OCI-M2 (cell line): ENCODE measurements at regions not wholly inside any gene's neighbourhood (a gene's known extent, or its start where the extent isn't known, plus 50 kb on each side); places are given as distances from the start of the nearest gene placed in this dataset.

Source experiments
- DNase-seq: peaks from one replicate; lab custom pipeline; 2025; ENCODE audit not compliant: unreplicated experiment; lab: John Stamatoyannopoulos, UW

GRCh38 chr6:156024339-156024738, 568.7 kb upstream of the NOX3 start:
- DNase-seq, result no peak

DNA sequence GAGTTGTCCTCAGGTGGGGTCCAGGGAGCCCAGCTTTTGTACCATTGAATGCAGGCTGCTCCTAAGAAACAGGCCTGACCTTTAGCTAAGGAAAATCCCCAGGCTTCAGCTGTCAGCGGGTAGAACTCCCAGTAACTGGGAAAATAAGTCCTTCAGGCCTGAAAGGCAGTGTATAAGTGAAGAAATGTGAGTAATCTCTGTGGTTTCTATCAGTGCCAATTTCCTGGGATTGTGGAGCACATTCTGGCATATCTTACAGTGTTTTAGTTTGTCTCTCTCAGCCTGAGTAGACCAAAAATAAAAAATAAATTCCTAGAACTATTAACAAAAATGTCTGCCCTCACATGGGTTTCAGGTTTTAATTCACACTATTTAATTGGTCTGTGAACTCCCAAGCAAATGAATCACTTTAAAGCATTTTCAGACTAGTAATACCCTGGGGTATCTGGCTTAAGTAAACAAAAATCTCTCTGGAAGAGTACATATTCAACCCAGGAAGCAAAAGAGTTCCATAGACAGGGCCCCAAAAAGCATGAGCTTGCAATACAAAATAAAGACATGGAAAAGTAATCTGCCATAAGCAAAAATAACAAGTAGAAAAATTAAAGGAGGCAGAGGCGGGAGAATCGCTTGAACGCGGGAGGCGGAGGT, 566.2 kb upstream of the NOX3 start:
- DNase-seq, result no peak

DNA sequence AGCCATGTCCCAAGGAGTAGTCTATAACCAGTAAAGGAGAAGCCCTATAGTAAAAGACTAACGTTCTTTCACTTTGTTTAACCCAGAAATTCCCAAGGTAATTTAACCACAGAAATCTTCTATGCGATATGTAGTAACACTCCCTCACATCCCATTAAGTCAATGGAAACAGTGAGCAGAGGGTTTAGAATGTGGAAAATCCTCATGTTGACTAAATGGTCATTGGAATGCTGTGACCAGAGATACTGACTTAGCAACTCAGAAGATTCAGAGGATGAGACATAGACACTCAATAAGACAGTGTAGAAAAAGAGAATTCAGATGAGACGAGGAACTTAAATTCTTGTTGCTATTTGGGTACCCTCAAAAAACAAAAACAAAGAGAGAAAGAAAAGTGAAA, 562.2 kb upstream of the NOX3 start:
- DNase-seq, result no peak

DNA sequence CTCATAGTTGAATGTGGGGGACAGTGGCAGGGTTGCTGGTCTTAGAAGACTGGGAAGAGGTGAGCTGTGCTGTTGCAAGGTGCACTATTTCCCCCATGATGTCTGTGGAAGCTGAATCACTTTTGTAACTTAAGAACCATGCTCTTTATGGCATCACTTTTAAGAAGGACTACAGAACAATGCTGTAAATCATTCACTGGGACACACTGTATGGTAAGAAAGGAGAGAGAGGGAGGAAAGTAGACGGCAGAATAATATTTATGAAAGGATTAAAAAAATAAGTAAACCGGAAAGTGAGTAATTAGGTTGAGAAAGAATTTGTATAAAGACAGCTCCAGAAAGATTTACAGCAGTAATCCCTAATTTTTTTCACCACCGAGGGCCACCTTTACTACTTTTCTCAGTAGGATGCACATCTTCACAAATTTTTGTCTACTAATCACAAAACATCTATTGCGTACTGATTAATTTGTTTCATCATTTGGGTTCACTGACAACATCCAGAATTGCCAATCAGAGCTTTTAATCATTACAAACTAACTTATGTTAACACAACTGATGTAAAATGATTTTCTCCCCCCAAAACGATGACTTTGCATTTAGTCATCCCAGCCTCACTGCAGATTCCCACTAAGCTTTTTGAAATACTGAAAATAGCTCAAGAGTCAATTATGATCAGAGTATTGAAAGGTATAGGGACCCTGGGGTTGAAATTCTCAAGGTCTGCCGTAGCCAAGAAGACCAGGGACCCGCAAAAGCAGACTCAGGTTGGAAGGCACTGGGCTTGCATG, 560.7 kb upstream of the NOX3 start:
- no peak for DNase-seq

GRCh38 chr6:156013155-156013554, 557.5 kb upstream of the NOX3 start:
- no peak for DNase-seq

GRCh38 chr6:156009656-156010055, 554.0 kb upstream of the NOX3 start:
- no peak for DNase-seq

- no peak for DNase-seq
These were observed 549.2 kb upstream of the NOX3 start for GRCh38 chr6:156004796-156005195.

- no peak for DNase-seq
These were observed 540.5 kb upstream of the NOX3 start for GRCh38 chr6:155996151-155996550.

GRCh38 chr6:155995281-155995680, 539.6 kb upstream of the NOX3 start:
- DNase-seq, result no peak

DNA sequence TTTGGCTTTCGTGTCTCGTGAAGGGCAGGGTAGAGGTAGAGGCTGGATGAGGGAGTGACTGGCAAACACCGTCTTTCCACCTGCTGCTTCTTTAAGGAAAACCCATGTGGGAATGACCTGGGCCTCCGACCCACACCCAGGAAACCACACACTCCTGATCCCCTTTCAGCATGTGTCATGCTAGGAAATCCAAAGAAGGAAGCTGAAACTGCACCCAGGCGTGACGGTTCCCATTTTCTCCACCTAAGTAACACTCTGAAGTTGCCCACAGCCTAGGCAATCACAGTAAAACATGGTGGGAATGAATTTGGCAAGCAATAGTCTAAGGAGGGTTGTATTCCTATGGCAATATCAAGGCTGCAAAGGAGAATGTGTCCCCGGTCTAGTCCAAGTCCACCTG, 538.4 kb upstream of the NOX3 start:
- no peak for DNase-seq

DNA sequence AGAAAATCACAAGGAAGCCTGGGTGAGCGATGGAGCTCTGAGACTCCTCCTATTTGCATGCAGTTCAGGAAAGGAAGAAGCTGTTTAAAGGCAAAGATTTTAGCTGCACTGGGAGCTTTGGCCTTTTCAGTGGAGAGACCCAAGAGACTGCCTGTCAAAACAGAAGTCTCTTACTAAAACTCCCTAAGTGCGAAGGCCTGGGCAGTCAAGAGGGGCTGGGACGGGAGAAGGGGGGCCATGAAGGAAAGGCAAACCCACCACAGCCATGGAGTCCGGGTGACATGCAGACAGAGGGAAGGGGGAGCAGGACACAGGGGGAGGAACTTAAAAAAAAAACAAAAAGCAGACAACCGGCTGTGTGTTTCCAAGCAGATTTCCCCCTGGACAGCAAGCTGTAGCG, 537.6 kb upstream of the NOX3 start:
- DNase-seq, result no peak

- no peak for DNase-seq
These were observed 530.1 kb upstream of the NOX3 start for GRCh38 chr6:155985660-155986138.

DNA sequence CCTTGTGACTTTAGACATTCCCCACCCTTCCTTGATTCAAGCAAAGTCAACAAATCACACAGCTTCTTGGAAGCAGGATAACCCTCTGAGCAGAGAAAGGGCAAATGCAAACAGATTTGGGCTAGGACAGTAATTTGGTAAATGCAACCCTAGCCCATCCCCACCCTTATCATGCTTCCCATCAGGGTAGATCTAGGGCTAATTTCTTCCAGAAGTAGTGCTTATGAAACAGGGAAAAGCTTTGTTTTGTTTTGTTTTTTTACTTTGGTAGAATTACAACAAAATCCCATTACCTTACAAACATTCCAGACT, 525.1 kb upstream of the NOX3 start:
- no peak for DNase-seq

- no peak for DNase-seq
These were observed 524.6 kb upstream of the NOX3 start for GRCh38 chr6:155980014-155980767.

- no peak for DNase-seq
These were observed 519.9 kb upstream of the NOX3 start for GRCh38 chr6:155975506-155975905.

- no peak for DNase-seq
These were observed 519.2 kb upstream of the NOX3 start for GRCh38 chr6:155974811-155975323.

DNA sequence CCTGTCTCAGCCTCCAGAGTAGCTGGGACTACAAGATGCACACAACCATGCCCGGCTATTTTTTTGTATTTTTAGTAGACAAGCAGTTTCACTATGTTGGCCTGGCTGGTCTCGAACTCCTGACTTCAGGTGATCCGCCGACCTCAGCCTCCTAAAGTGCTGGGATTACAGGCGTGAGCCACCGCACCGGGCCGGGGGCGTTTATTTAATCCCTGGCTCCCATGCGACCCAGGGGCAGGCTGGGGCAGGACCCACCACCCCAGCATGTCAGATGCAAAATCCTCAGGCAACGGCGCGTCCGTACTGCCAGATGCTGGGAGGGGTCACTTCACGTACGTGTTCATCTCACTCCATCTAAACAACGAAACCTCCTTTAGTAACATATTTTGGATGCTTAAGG, 518.7 kb upstream of the NOX3 start:
- no peak for DNase-seq

DNA sequence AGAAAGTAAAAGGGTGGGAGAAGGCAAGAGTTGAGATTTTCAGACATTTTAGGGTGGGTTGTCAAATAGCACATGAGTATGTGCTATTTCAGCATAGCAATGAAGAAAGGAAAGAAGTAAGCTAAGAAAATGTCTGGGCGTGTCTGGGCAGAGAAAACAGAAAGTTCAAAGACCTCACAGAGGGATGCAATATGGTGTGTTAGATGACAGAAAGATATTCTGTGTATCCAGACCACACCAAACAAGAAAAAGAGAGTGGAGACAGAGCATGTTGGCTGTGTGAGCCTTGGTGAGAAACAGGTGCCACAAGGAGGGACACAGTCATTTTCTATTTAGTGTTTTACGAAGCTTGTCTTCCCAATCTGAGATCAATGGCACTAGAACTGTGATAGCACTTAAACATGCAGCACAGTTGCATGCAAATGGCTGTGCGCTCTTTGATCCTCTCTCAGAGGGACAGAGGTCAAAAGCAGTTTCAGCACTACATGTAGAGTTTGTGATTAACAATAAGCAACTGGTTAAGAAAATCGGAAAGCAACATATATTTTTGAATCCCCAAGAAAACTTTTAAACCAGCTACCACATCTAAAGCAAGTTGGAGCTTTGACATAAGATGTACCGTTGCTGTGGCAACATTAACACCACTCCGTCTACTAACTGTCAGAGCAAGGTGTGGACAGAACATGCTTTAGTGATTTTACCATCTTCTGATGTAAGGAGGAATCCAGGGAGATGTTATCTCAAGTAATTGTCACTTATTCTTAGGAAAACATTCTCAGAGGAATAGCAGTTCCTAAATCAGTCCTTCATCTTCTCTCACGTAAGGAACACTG, 515.5 kb upstream of the NOX3 start:
- DNase-seq, result no peak

GRCh38 chr6:155970472-155970871, 514.8 kb upstream of the NOX3 start:
- DNase-seq, result no peak

DNA sequence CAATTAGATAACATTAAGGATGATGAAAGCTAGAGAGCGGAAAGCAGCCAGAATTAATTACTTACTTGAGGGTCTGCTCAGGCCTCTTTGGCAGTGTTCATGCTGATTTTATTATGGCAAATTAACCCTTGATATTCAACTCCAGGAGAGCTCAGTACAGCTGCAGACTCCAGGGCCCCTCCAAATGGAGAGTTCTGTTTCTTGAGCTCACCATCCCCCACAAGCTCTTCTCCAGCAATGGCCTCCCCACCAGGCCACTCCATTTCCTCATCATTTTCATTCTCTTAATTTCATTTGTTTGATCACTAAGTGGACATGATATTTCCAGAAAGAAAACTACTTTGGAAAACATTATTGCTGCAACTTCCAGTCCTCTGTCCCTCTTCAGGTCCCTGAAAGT, 513.3 kb upstream of the NOX3 start:
- no peak for DNase-seq

GRCh38 chr6:155967322-155967721, 511.7 kb upstream of the NOX3 start:
- no peak for DNase-seq
